ENCODE measurements at regions not wholly inside any gene's neighbourhood (a gene's known extent, or its start where the extent isn't known, plus 50 kb on each side); places are given as distances from the start of the nearest gene placed in this dataset.

DNA sequence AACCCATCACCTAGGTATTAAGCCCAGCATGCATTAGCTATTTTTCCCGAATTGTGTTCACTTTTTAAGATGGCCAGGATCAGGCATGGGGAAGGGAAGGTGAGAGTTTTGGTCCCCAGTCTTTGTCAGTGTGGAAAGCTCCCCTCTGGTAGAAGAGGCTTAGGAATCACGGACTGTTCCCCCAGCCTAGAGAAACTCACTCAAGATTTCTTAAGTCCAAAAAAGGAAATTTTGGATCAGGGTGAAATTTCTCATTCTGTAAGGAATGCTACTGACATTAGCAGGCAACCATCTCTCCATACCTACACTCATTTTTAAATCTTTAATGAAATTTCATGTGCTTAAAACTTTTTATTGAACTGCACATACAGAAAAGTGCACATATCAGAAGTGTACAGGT is 70.3 kb upstream of the GALNT15 start:
- no peak overlapping the region for H3K4me3 Mint-ChIP-seq (ENCODE audit: unreplicated experiment)
- H3K4me1 Mint-ChIP-seq (ENCODE audit: unreplicated experiment), result peaks cover 2% of the 10 kb centered on the region
- H3K36me3 Mint-ChIP-seq (ENCODE audit: low read depth, unreplicated experiment), result no peaks in the 10 kb centered on the region
- H3K27me3 Mint-ChIP-seq (ENCODE audit: unreplicated experiment), result no peaks in the 10 kb centered on the region
- no peak overlapping the region for H3K27ac Mint-ChIP-seq (ENCODE audit: unreplicated experiment)
- TF ChIP-seq, protein P1, sequence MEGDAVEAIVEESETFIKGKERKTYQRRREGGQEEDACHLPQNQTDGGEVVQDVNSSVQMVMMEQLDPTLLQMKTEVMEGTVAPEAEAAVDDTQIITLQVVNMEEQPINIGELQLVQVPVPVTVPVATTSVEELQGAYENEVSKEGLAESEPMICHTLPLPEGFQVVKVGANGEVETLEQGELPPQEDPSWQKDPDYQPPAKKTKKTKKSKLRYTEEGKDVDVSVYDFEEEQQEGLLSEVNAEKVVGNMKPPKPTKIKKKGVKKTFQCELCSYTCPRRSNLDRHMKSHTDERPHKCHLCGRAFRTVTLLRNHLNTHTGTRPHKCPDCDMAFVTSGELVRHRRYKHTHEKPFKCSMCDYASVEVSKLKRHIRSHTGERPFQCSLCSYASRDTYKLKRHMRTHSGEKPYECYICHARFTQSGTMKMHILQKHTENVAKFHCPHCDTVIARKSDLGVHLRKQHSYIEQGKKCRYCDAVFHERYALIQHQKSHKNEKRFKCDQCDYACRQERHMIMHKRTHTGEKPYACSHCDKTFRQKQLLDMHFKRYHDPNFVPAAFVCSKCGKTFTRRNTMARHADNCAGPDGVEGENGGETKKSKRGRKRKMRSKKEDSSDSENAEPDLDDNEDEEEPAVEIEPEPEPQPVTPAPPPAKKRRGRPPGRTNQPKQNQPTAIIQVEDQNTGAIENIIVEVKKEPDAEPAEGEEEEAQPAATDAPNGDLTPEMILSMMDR (IDR thresholded peaks at IDR 0.05; ENCODE audit: unreplicated experiment), result no peak
- DNase-seq (ENCODE audit: low spot score), result no peak
- no peaks in the 10 kb centered on the region for H3K9me3 Mint-ChIP-seq (ENCODE audit: unreplicated experiment)

GRCh38 chr3:16106050-16106449 is 68.4 kb upstream of the GALNT15 start:
- Mint-ChIP-seq H3K27ac (ENCODE audit: unreplicated experiment) (no peak overlapping the region), H3K4me1 (ENCODE audit: unreplicated experiment) (peaks cover 12% of the 10 kb centered on the region), H3K27me3 (ENCODE audit: unreplicated experiment) (no peaks in the 10 kb centered on the region), H3K9me3 (ENCODE audit: unreplicated experiment) (no peaks in the 10 kb centered on the region), H3K4me3 (ENCODE audit: unreplicated experiment) (no peak overlapping the region), H3K36me3 (ENCODE audit: low read depth, unreplicated experiment) (no peaks in the 10 kb centered on the region)
- TF ChIP-seq, protein P1 (IDR thresholded peaks at IDR 0.05; ENCODE audit: unreplicated experiment), result no peak
- DNase-seq (ENCODE audit: low spot score), result no peak

DNA sequence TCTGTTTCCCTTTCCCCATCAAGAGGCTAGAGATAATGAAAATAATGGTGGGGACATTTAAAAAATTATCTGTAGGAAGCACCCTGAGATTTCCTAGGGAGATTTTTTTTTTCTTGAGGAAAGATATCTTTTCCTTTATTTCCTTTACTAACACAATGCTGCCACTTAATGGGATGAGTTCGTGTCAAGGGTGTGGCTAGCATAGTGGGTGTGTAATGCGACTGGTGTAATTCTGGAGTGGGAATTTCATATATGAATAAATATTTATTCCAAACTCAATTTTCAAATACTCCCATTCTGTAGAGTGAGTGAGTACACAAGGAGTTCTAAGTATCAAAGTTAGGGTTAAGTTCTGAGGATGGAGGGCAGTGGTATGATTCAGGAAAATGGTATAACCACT is 66.1 kb upstream of the GALNT15 start:
- peaks cover 12% of the 10 kb centered on the region for H3K4me1 Mint-ChIP-seq (ENCODE audit: unreplicated experiment)
- no peaks in the 10 kb centered on the region for H3K9me3 Mint-ChIP-seq (ENCODE audit: unreplicated experiment)
- no peak overlapping the region for H3K4me3 Mint-ChIP-seq (ENCODE audit: unreplicated experiment)
- DNase-seq (ENCODE audit: low spot score), result no peak
- H3K36me3 Mint-ChIP-seq (ENCODE audit: low read depth, unreplicated experiment), result peaks cover 4% of the 10 kb centered on the region
- TF ChIP-seq, protein P1 (IDR thresholded peaks at IDR 0.05; ENCODE audit: unreplicated experiment), result no peak
- H3K27ac Mint-ChIP-seq (ENCODE audit: unreplicated experiment), result no peak overlapping the region
- H3K27me3 Mint-ChIP-seq (ENCODE audit: unreplicated experiment), result no peaks in the 10 kb centered on the region

DNA sequence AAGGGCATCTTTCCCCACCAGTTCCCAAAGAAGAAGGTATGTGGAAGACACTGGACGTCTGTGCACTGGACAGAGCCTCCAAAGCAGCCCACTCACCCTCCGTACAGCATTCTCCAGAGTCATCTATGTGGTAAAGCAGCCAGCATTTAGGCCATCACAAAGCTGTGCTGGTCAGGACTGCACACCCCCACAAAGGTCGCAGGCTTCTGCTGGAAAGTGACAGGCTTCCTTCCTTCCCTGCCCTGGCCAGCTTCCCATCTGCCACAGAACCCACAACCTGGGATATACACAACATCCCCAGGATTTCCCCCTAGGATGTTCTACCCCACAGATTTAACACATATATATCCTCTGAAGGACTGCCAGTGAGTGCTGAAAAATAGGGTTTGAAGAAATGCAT is 64.6 kb upstream of the GALNT15 start:
- DNase-seq (ENCODE audit: low spot score), result no peak
- TF ChIP-seq, protein P1 (IDR thresholded peaks at IDR 0.05; ENCODE audit: unreplicated experiment), result no peak
- H3K27me3 Mint-ChIP-seq (ENCODE audit: unreplicated experiment), result peaks cover 4% of the 10 kb centered on the region
- H3K9me3 Mint-ChIP-seq (ENCODE audit: unreplicated experiment), result no peaks in the 10 kb centered on the region
- H3K4me1 Mint-ChIP-seq (ENCODE audit: unreplicated experiment), result peaks cover 17% of the 10 kb centered on the region
- H3K36me3 Mint-ChIP-seq (ENCODE audit: low read depth, unreplicated experiment), result peaks cover 4% of the 10 kb centered on the region
- H3K4me3 Mint-ChIP-seq (ENCODE audit: unreplicated experiment), result no peak overlapping the region
- no peak overlapping the region for H3K27ac Mint-ChIP-seq (ENCODE audit: unreplicated experiment)

DNA sequence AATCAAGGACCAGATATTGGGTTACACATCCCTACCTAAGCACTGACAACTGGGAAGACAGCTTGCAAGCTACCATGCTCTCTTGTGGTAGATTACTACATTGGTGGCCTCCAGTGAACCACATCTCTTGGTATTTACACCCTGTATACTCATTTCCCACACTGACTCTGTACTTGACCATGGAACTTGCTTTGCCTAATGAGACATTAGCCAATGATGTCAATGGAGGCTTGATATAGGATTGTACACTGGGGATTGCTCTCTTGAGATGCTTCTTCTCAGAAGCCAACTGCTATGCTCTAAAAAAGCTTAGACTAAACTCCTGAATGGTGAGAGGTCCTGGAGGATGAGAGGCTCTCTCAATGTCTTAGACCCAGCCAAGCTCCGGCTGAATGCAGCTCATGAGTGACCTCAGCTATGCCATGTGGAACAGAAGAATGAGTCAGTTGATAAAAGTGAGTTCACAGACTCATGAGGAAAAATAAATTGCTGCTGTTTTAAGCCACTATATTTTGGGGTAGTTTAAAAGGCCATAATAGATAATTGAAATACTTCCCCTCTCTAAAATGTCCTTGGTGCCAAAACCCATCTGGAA is 61.5 kb upstream of the GALNT15 start:
- peaks cover 17% of the 10 kb centered on the region for H3K4me1 Mint-ChIP-seq (ENCODE audit: unreplicated experiment)
- TF ChIP-seq, protein P1 (IDR thresholded peaks at IDR 0.05; ENCODE audit: unreplicated experiment), result no peak
- no peak for DNase-seq (ENCODE audit: low spot score)
- no peak overlapping the region for H3K4me3 Mint-ChIP-seq (ENCODE audit: unreplicated experiment)
- H3K27ac Mint-ChIP-seq (ENCODE audit: unreplicated experiment), result no peak overlapping the region
- peaks cover 5% of the 10 kb centered on the region for H3K27me3 Mint-ChIP-seq (ENCODE audit: unreplicated experiment)
- peaks cover 4% of the 10 kb centered on the region for H3K36me3 Mint-ChIP-seq (ENCODE audit: low read depth, unreplicated experiment)
- H3K9me3 Mint-ChIP-seq (ENCODE audit: unreplicated experiment), result no peaks in the 10 kb centered on the region

All from endothelial cell (in vitro differentiated cells).